GM18502 (cell line): ENCODE measurements at regions not wholly inside any gene's neighbourhood (a gene's known extent, or its start where the extent isn't known, plus 50 kb on each side); places are given as distances from the start of the nearest gene placed in this dataset.
A peak's percentile ranks its signal among the peaks of the same experiment; 100 is the strongest.

Experiments used
- ATAC-seq: cut with Tn5 transposase; IDR thresholded peaks from one replicate; pipeline ENCODE4 v1.9.1; 2021; ENCODE audit warnings: mild to moderate bottlenecking; ENCODE audit not compliant: unreplicated experiment, poor library complexity

DNA sequence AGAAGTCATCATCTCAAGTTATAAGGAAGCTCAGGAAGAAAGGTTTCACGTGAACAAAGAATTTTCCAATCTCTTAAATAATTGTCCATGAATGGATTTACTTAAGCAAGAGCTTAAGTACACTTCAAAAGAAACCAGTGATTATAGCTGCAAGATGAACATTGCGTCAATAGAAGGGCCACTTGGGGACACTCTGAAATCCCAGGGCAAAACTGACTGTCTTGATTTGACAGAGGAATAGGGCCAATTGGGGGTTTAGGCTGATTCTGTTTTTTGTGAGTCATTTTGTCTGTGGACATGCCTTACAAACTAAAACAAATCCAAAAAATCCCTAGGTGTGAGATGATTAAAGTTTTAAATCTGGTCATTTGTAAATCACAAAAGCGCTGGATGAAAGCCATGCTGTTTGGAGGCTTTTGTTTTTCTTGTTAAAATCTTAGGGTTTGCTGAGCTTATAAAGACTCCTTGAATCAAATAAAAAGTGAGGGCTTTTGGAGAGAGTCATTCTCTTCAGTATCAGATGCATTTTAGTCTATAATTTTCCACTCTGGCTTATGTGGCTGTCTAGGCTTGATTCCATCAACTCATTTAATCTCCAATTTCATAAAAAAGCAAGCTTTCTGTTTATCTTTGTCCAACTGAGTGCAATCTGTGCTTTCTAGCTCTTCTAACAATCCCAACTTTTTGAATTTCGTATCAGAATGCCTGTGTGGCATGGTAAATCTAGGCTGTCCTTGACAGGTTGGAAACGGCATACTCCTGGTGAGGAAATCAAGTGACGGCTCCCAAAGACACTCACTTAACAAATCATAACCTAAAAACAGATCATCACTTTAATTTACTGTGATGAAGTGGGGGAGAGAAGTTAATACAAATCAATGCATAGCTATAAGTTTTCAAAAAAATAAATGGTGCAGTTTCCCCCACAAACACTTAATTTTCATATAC is 98.2 kb upstream of the SOX9 start:
- ATAC-seq: peak; percentile 26

- no peak for ATAC-seq
Measured at GRCh38 chr17:72024457-72024856, 96.4 kb upstream of the SOX9 start.

DNA sequence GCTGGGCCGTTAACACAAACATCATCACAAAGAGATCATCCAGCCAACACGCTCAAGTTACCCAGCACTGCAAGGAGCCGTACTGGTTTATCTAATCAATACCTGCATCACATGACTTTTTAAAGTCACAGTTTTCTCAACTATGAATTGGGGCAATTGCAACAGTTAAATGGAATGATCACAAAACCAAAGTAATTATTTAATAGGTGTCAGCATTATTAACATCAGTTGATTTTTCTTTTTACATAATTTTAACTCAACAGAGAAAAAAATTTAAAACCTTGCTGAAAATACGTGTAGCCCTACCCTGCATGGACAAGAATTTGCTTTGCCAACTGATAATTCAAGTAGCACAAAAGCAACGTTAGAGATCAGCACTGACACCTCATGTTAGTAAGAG is 95.7 kb upstream of the SOX9 start:
- ATAC-seq: no peak

DNA sequence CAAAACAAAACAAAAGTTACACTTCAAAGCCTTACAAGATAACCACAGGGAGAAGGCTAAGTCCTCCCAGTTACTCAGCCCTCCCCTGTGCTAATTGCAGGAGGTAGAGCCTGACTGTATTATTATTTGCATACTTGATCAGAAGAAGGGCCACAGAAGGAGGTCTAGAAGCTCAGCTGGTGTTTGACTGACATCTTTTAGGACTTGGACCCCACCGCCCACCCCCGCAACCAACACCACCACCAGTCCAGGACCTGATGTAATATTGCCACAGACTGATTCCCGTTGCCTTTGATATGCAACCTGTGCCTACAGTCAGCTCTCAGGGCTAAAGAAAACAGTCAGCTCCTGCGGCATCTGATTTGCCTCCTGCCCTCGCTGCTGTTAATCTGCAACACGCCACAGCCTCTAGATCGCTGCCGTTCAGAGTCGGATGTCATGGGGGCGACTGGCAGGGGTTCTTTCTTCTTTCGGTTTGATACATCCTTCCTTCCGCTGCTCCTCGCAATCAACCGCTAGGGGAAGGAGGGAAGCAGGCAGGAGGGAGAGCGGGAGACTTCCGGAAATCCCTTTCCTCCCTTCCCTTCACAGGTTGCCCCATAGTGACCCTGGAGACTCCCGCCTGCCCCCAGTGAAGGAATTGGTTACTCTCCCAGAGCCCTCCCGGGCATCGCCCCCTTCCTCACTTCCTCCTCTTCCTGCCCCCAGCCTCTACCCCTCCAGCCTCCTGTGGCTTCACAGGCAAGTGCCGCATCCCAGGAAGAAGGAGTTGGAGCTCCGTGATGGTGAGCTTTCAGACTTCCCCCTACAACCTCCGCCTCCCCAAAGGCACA is 90.5 kb upstream of the SOX9 start:
- ATAC-seq: peak; percentile 81

- no peak for ATAC-seq
Measured at GRCh38 chr17:72031219-72031884, 89.5 kb upstream of the SOX9 start.

DNA sequence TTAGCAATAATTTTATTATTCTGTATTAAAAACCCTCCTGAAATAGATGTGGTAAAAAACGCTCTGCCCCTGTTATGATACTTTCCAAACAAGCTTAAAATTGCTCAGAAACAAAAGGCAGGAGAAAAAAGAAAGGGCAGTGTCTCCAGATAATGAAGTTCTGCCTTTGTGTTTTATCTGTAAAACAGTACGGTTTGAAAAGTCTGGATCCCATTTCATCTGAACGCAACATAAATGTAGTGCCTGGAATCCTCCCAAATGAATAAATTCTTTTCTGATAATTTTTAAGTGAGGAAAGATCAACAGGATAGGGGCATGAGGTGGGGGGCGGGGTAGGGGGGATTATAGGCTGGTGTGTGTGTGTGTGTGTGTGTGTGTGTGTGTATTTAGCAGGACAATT is 87.5 kb upstream of the SOX9 start:
- no peak for ATAC-seq

- ATAC-seq: peak; percentile 57
Measured at GRCh38 chr17:72034000-72034399, 86.8 kb upstream of the SOX9 start.

GRCh38 chr17:72038427-72038826 is 82.4 kb upstream of the SOX9 start:
- peak; percentile 30 for ATAC-seq

DNA sequence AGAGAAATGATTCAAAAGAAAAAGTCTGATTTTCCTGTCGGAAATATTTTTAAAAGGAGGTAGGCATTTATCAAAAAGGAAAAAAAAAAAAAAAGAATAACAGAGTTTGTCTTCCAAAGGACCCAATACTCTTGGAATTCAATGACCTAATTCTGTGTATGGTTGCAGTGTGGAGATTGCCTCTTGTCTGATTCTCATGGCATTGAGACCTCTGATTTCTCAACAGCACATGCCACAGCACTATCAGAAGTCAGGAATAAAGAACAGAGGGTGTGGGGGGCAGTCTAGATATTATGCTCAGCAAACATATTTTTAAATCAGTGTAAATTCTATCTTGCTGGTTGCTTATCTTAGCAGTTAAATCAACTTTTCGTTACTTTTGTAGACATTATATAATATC is 81.3 kb upstream of the SOX9 start:
- no peak for ATAC-seq

DNA sequence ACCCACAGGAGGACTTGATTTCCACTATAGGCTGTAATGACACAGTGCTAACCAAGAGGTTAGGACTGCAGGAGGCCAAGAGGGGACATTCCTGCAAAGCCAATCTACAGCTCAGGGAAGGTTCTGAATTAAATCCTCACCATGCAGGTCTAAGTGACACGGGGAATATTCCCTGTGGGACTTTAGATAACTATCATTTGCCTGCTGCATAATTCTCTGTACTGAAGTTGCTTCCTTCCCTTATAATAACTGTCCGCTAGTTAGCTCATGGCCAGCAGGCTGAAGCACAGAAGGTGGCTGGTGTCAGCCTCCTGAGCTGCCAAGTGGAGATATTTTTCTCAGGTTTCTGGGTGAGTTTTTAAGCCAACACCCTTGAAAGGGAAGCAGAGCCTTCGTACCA is 74.6 kb upstream of the SOX9 start:
- no peak for ATAC-seq

- no peak for ATAC-seq
Measured at GRCh38 chr17:72046643-72047612, 73.9 kb upstream of the SOX9 start.

- ATAC-seq: no peak
Measured at GRCh38 chr17:72049914-72050313, 70.9 kb upstream of the SOX9 start.

DNA sequence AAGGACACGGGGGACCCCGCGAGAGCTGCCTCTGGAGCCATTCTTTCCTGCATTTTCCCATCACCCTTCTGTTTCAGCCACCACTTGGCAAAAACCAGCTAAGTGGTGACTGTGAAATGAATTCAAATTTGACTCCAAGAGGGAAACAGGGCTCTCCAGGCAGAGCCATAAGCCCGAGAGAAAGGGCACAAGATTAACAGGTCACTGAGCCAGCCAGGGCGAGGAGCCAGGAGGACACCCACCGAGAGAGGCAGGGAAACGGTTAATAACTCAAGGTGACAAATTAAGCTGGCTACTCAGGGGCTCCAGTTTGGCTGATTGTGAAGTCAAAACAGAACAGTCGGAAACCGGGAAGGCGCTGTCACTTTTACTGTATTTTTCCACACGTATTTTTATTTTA is 67.8 kb upstream of the SOX9 start:
- ATAC-seq: no peak

- ATAC-seq: no peak
Measured at GRCh38 chr17:72053449-72053848, 67.4 kb upstream of the SOX9 start.

GRCh38 chr17:72056155-72056554 is 64.7 kb upstream of the SOX9 start:
- ATAC-seq: no peak

GRCh38 chr17:72056727-72057290 is 64.0 kb upstream of the SOX9 start:
- ATAC-seq: no peak

- no peak for ATAC-seq
Measured at GRCh38 chr17:72060084-72060483, 60.7 kb upstream of the SOX9 start.

GRCh38 chr17:72063262-72063661 is 57.6 kb upstream of the SOX9 start:
- ATAC-seq: no peak

DNA sequence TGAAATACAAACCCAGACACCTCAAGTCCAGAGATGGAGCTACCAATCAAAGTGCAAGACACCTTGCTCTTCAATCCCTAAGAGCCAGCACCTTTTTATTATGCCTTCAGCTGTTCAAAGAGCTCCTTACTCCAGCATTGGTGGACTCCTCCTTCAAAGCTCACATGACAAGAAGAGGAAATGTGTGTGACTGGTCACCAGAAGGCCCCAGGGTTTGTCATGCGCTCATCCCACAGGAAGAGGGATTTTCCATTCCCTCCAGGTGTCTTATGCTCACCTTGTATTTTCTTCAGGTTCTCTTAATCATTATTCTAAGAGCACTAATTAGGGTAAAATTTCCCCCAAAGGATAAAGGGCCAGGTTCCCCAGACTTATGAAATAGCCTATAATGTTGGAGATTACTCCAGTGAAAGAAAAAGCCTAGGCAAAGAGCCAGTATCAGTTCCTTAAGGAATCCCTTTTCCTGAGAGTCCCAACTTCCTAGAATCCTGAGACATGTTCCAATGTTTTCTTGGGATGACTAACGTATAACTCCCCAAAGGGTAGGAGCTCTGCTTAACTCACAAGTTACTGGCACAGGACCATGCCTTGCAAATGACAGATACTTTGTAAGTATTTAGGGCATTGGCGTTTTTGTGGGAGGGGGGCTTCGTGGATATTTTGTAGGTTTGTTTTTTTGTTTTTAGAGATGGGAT is 56.9 kb upstream of the SOX9 start:
- no peak for ATAC-seq
